DOHH2 (cell line): ENCODE measurements at regions not wholly inside any gene's neighbourhood (a gene's known extent, or its start where the extent isn't known, plus 50 kb on each side); places are given as distances from the start of the nearest gene placed in this dataset.

Experiments used
- H3F3A ChIP-seq: fragments of 200-600 bp; sonication (generic), shearing (Covaris generic); 2 replicates; pipeline ENCODE4 v1.6.0; 2016; ENCODE audit warnings: antibody characterized with exemption, mild to moderate bottlenecking; ENCODE audit not compliant: control insufficient read depth, insufficient read depth
- H3K27ac ChIP-seq: fragments of 200-600 bp; sonication (generic); 2 replicates; pipeline ENCODE4 v1.5.1; 2014; ENCODE audit warnings: low read depth, mild to moderate bottlenecking, low read length, moderate library complexity
- H3K27me3 ChIP-seq: fragments of 200-600 bp; sonication (generic); 2 replicates; pipeline ENCODE4 v1.6.1; 2014; ENCODE audit warnings: mild to moderate bottlenecking, low read length, mixed read lengths; ENCODE audit not compliant: control insufficient read depth
- H3K36me3 ChIP-seq: fragments of 200-600 bp; sonication (generic); 2 replicates; pipeline ENCODE4 v1.6.1; 2014; ENCODE audit warnings: mild to moderate bottlenecking, low read length, moderate library complexity, mixed read lengths; ENCODE audit not compliant: control insufficient read depth
- H3K4me1 ChIP-seq: fragments of 200-600 bp; sonication (generic); 2 replicates; pipeline ENCODE4 v1.6.1; 2014; ENCODE audit warnings: mild to moderate bottlenecking, low read length, mixed read lengths; ENCODE audit not compliant: control insufficient read depth
- H3K4me2 ChIP-seq: fragments of 200-600 bp; sonication (generic); 2 replicates; pipeline ENCODE4 v1.6.0; 2014; ENCODE audit warnings: mild to moderate bottlenecking, low read length, moderate library complexity
- H3K4me3 ChIP-seq: fragments of 200-600 bp; sonication (generic); 2 replicates; pipeline ENCODE4 v1.5.1; 2014; ENCODE audit warnings: mild to moderate bottlenecking, low read length, mixed read lengths
- H3K79me2 ChIP-seq: fragments of 200-600 bp; sonication (generic); 2 replicates; pipeline ENCODE4 v1.6.1; 2014; ENCODE audit warnings: mild to moderate bottlenecking, low read length, mixed read lengths; ENCODE audit not compliant: control insufficient read depth
- H3K9me2 ChIP-seq: fragments of 200-600 bp; sonication (generic); replicated peaks from 2 replicates; pipeline ENCODE4 v1.6.1; 2014; ENCODE audit warnings: mild to moderate bottlenecking, low read length, mixed read lengths; ENCODE audit not compliant: control insufficient read depth
- H3K9me3 ChIP-seq: fragments of 200-600 bp; sonication (generic); 2 replicates; pipeline ENCODE4 v1.6.1; 2014; ENCODE audit warnings: antibody characterized with exemption, low read length, mixed read lengths; ENCODE audit not compliant: control insufficient read depth, insufficient read depth
- H4K20me1 ChIP-seq: fragments of 200-600 bp; sonication (generic); 2 replicates; pipeline ENCODE4 v1.6.0; 2014; ENCODE audit warnings: low read depth, mild to moderate bottlenecking, antibody characterized with exemption, low read length, moderate library complexity; ENCODE audit not compliant: control insufficient read depth, insufficient read depth
- EZH2phosphoT487 ChIP-seq: fragments of 200-600 bp; sonication (generic); IDR thresholded peaks from 2 replicates; pipeline ENCODE4 v1.6.1; 2017; ENCODE audit warnings: borderline replicate concordance, mild to moderate bottlenecking, antibody characterized with exemption, low read length, moderate library complexity, mixed read lengths
- TF ChIP-seq, protein P1 (sequence below): fragments of 200-600 bp; sonication (generic); IDR thresholded peaks from one replicate; pipeline ENCODE4 v1.5.1; 2014; ENCODE audit warnings: antibody characterized with exemption, mild to moderate bottlenecking, low read depth, low read length; ENCODE audit not compliant: poor library complexity, severe bottlenecking

DNA sequence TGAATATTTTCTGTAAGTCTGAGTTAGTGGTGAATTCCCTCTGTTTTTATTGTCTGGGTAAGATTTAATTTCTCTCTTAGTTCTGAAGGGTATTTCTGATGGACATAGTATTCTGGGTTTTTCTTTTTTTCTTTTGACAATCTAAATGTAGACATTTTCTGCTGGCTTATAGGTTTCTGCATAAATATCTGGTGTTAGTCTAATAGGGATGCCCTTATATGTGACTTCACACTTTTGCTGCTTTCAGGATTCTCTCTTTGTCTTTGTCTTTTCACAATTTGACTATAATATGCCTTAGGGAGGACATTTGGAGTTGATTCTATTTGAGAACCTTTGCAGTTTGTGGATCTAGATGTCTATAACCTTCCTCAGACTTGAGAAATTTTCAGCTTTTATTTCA, 667.2 kb downstream of the EPHA7 start:
- Histone ChIP-seq H4K20me1 (no peaks in the 10 kb centered on the region), H3K4me3 (no peak overlapping the region), H3K36me3 (no peaks in the 10 kb centered on the region), H3K9me3 (0 out of 2 replicates have a peak, but pooled peaks cover 4% of the 10 kb centered on the region), H3K27me3 (no peaks in the 10 kb centered on the region), H3K4me1 (no peaks in the 10 kb centered on the region), H3F3A (no peaks in the 10 kb centered on the region), H3K27ac (no peak overlapping the region), H3K79me2 (no peaks in the 10 kb centered on the region), H3K9me2 (no peaks in the 10 kb centered on the region), H3K4me2 (no peak overlapping the region)
- TF ChIP-seq, protein P1, sequence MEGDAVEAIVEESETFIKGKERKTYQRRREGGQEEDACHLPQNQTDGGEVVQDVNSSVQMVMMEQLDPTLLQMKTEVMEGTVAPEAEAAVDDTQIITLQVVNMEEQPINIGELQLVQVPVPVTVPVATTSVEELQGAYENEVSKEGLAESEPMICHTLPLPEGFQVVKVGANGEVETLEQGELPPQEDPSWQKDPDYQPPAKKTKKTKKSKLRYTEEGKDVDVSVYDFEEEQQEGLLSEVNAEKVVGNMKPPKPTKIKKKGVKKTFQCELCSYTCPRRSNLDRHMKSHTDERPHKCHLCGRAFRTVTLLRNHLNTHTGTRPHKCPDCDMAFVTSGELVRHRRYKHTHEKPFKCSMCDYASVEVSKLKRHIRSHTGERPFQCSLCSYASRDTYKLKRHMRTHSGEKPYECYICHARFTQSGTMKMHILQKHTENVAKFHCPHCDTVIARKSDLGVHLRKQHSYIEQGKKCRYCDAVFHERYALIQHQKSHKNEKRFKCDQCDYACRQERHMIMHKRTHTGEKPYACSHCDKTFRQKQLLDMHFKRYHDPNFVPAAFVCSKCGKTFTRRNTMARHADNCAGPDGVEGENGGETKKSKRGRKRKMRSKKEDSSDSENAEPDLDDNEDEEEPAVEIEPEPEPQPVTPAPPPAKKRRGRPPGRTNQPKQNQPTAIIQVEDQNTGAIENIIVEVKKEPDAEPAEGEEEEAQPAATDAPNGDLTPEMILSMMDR, result no peak
- no peak for TF ChIP-seq EZH2phosphoT487

DNA sequence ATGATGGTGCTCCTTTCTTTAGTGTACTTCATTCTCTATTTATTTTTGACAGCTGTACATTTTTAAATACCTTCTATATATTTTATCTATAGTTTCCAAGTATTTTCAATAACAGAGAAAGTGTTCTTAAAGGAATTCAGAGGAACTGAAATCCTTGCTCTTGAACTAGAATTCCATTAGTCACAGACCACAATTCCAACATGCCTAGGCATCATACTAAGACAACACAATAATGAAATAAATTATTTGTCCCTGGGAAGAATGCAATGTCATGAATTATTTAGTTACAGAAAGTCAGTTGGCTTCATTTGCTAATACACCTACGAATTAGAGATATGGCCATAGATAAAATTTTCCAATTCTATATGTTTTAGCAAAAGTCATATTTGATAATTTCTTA, 671.2 kb downstream of the EPHA7 start:
- TF ChIP-seq EZH2phosphoT487, result no peak
- TF ChIP-seq, protein P1, result no peak
- H3K9me3 ChIP-seq, result no peaks in the 10 kb centered on the region
- H3K4me3 ChIP-seq, result no peak overlapping the region
- no peaks in the 10 kb centered on the region for H4K20me1 ChIP-seq
- no peak overlapping the region for H3K27ac ChIP-seq
- H3K4me1 ChIP-seq, result no peaks in the 10 kb centered on the region
- H3F3A ChIP-seq, result no peaks in the 10 kb centered on the region
- no peak overlapping the region for H3K4me2 ChIP-seq
- H3K9me2 ChIP-seq, result no peaks in the 10 kb centered on the region
- no peaks in the 10 kb centered on the region for H3K36me3 ChIP-seq
- H3K27me3 ChIP-seq, result no peaks in the 10 kb centered on the region
- no peaks in the 10 kb centered on the region for H3K79me2 ChIP-seq

DNA sequence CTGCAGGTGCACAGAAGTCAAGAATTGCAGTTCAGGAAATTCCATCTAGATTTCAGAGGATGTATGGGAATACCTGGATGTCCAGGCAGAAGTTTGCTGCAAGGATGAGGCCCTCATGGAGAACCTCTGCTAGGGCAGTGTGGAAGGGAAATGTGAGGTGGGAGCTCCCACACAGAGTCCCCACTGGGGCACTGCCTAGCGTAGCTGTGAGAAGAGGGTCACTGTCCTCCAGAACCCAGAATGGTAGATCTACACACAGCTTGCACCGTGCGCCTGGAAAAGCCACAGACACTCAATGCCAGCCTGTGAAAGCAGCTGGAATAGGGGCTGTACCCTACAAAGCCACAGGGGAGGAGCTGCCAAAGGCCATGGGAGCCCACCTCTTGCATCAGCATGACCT, 681.4 kb downstream of the EPHA7 start:
- no peaks in the 10 kb centered on the region for H3K36me3 ChIP-seq
- no peaks in the 10 kb centered on the region for H3K4me1 ChIP-seq
- H3F3A ChIP-seq, result no peaks in the 10 kb centered on the region
- H3K4me3 ChIP-seq, result no peak overlapping the region
- TF ChIP-seq, protein P1, result no peak
- TF ChIP-seq EZH2phosphoT487, result no peak
- H3K9me2 ChIP-seq, result no peaks in the 10 kb centered on the region; the same call in 1 of the 2 replicates
- no peaks in the 10 kb centered on the region for H4K20me1 ChIP-seq
- no peaks in the 10 kb centered on the region for H3K27me3 ChIP-seq
- H3K4me2 ChIP-seq, result no peak overlapping the region
- H3K27ac ChIP-seq, result no peak overlapping the region
- H3K79me2 ChIP-seq, result no peaks in the 10 kb centered on the region
- H3K9me3 ChIP-seq, result no peaks in the 10 kb centered on the region

DNA sequence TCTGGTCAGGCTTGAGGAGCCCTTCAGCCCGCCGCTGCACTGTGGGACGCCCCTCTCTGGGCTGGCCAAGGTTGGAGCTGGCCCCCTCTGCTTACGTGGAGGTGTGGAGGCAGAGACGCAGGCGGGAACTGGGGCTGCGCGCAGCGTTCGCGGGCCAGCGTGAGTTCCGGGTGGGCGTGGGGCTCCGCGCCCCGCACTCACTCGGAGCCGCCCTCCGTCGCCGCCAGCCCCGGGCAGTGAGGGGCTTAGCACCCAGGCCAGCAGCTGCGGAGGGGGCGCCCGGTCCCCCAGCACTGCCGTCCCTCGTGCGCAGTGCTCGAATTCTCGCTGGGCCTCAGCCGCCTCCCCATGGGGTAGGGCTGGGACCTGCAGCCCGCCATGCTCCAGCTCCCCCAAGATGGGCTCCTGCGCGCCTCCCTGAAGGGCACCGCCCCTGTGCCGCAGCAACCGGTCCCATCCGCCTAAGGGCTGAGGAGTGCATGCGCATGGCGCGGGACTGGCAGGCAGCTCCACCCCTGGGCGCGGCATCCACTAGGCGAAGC, 695.9 kb downstream of the EPHA7 start:
- TF ChIP-seq, protein P1, result no peak
- no peak for TF ChIP-seq EZH2phosphoT487
- H3K9me3 ChIP-seq, result no peaks in the 10 kb centered on the region
- H3K4me3 ChIP-seq, result no peak overlapping the region
- H3K9me2 ChIP-seq, result no peaks in the 10 kb centered on the region
- no peaks in the 10 kb centered on the region for H3K27me3 ChIP-seq
- no peaks in the 10 kb centered on the region for H3F3A ChIP-seq
- no peak overlapping the region for H3K27ac ChIP-seq
- no peak overlapping the region for H3K4me2 ChIP-seq
- no peaks in the 10 kb centered on the region for H3K79me2 ChIP-seq
- H3K4me1 ChIP-seq, result no peaks in the 10 kb centered on the region
- H4K20me1 ChIP-seq, result no peaks in the 10 kb centered on the region
- H3K36me3 ChIP-seq, result no peaks in the 10 kb centered on the region
